DND-41 (cell line): ENCODE measurements at regions not wholly inside any gene's neighbourhood (a gene's known extent, or its start where the extent isn't known, plus 50 kb on each side); places are given as distances from the start of the nearest gene placed in this dataset.

Experiments
- ATAC-seq: fragments of 200-7000 bp; cut with Tn5 transposase; 3 replicates; pipeline ENCODE4 v1.9.1; 2021; ENCODE audit warnings: low read depth; ENCODE audit not compliant: insufficient read depth
- DNase-seq: peaks from one replicate; pipeline ENCODE4 v3.0.0-alpha.2; 2020
- H2AFZ ChIP-seq: 2 replicates; pipeline ENCODE4 v1.6.0; 2012; ENCODE audit warnings: low read depth, low read length
- H3K27ac ChIP-seq: 2 replicates; pipeline ENCODE4 v1.5.1; 2012; ENCODE audit warnings: low read length, inconsistent platforms
- H3K27me3 ChIP-seq: fragments of 200-600 bp; sonication (generic); 2 replicates; pipeline ENCODE4 v1.6.0; 2012; ENCODE audit warnings: low read length, mild to moderate bottlenecking, inconsistent platforms; ENCODE audit not compliant: insufficient read depth, poor library complexity
- H3K36me3 ChIP-seq: 2 replicates; pipeline ENCODE4 v1.5.1; 2012; ENCODE audit warnings: low read length, inconsistent platforms; ENCODE audit not compliant: insufficient read depth
- H3K4me1 ChIP-seq: 2 replicates; pipeline ENCODE4 v1.5.1; 2012; ENCODE audit warnings: mild to moderate bottlenecking, low read length; ENCODE audit not compliant: insufficient read depth
- H3K4me2 ChIP-seq: 2 replicates; pipeline ENCODE4 v1.6.0; 2012; ENCODE audit warnings: mild to moderate bottlenecking, moderate library complexity, low read length, inconsistent platforms; ENCODE audit not compliant: insufficient read depth
- H3K4me3 ChIP-seq, 2 experiments: fragments of 200-600 bp in 1 of 2; shearing (Covaris generic) in 1 of 2; 2 replicates each; pipeline ENCODE4 v1.5.1; 2012 to 2016; ENCODE audit warnings: inconsistent platforms in 2 of 2, low read length in 2 of 2, mild to moderate bottlenecking in 2 of 2, low read depth in 1 of 2, moderate library complexity in 1 of 2
- H3K79me2 ChIP-seq: 2 replicates; pipeline ENCODE4 v1.6.0; 2012; ENCODE audit warnings: low read length, inconsistent platforms; ENCODE audit not compliant: insufficient read depth
- H3K9ac ChIP-seq: 2 replicates; pipeline ENCODE4 v1.6.0; 2012; ENCODE audit warnings: low read depth, mild to moderate bottlenecking, inconsistent platforms, low read length, moderate library complexity
- H3K9me3 ChIP-seq: 2 replicates; pipeline ENCODE4 v1.5.1; 2012; ENCODE audit warnings: low read length, moderate library complexity, mild to moderate bottlenecking, inconsistent platforms; ENCODE audit not compliant: insufficient read depth, severe bottlenecking
- H4K20me1 ChIP-seq: 2 replicates; pipeline ENCODE4 v1.6.0; 2012; ENCODE audit warnings: low read length; ENCODE audit not compliant: insufficient read depth
- CTCF ChIP-seq: IDR thresholded peaks from 2 replicates; pipeline ENCODE4 v1.5.1; 2012; ENCODE audit warnings: borderline replicate concordance, low read length, moderate library complexity, mild to moderate bottlenecking; ENCODE audit not compliant: poor library complexity, severe bottlenecking; ENCODE audit errors: extremely low read depth
- EZH2 ChIP-seq: IDR thresholded peaks from 3 replicates; pipeline ENCODE4 v1.6.1; 2012; ENCODE audit warnings: borderline replicate concordance, low read depth, mild to moderate bottlenecking, moderate library complexity, low read length, inconsistent platforms; ENCODE audit not compliant: severe bottlenecking

- H3K27ac ChIP-seq = no peak overlapping the region
- H3K9ac ChIP-seq = no peak overlapping the region
- no peaks in the 10 kb centered on the region for H3K9me3 ChIP-seq
- H4K20me1 ChIP-seq = no peaks in the 10 kb centered on the region
- H3K27me3 ChIP-seq = no peaks in the 10 kb centered on the region
- no peak for DNase-seq
- H3K4me2 ChIP-seq = no peak overlapping the region
- TF ChIP-seq EZH2 (no peak), CTCF (no peak)
- no peak overlapping the region for H2AFZ ChIP-seq
- ATAC-seq = no peak
- no peak overlapping the region for H3K4me3 ChIP-seq
- H3K79me2 ChIP-seq = no peaks in the 10 kb centered on the region
- H3K36me3 ChIP-seq = no peaks in the 10 kb centered on the region
- H3K4me1 ChIP-seq = no peaks in the 10 kb centered on the region
These were observed 272.5 kb upstream of the CWC22 start for GRCh38 chr2:180279581-180279980.

DNA sequence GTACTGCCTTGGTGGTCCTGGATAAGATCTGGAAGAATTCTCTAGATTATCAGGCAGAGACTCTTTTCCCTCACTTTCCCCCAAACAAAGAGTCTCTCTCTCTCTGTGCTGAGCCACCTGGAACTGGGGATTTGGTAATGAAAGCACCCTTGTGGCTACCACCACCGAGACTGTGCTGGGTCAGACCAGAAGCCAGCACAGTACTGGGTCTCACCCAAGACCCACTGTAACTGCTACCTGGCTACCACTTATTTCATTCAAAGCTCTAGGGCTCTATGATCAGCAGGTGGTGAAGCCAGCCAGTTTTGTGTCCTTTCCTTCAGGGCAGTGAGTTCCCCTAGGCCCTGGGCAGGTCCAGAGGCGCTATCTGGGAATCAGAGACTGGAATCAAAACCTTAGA lies 269.6 kb upstream of the CWC22 start:
- no peak overlapping the region for H3K4me2 ChIP-seq
- DNase-seq (no peak), ATAC-seq (no peak)
- no peak overlapping the region for H3K9ac ChIP-seq
- H3K9me3 ChIP-seq = no peaks in the 10 kb centered on the region
- H3K4me3 ChIP-seq = no peak overlapping the region
- TF ChIP-seq CTCF (no peak), EZH2 (no peak)
- H4K20me1 ChIP-seq = no peaks in the 10 kb centered on the region
- H3K27ac ChIP-seq = no peak overlapping the region
- no peaks in the 10 kb centered on the region for H3K79me2 ChIP-seq
- H3K36me3 ChIP-seq = no peaks in the 10 kb centered on the region
- no peak overlapping the region for H2AFZ ChIP-seq
- H3K27me3 ChIP-seq = no peaks in the 10 kb centered on the region
- H3K4me1 ChIP-seq = no peaks in the 10 kb centered on the region

DNA sequence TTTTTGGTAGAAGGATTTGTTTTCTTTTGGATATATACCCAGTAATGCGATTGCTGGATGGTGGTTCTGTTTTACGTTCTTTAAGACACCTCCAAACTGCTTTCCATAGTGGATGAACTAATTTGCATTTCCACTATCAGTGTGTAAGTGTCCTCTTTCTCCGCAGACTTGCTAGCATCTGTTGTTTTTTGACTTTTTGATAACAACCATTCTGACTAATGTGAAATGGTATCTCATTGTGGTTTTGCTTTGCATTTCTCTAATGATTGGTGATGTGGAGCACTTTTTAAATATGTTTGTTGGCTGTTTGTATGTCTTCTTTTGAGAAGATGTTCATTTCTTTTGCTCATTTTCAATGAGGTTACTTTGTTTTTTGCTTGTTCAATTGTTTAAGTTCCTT lies 260.9 kb upstream of the CWC22 start:
- no peaks in the 10 kb centered on the region for H3K27me3 ChIP-seq
- no peak overlapping the region for H2AFZ ChIP-seq
- ATAC-seq = no peak

More for the DNA sequence above, 260.9 kb upstream of the CWC22 start:
- no peak overlapping the region for H3K4me3 ChIP-seq
- no peaks in the 10 kb centered on the region for H3K4me1 ChIP-seq
- H3K79me2 ChIP-seq = no peaks in the 10 kb centered on the region
- H3K27ac ChIP-seq = no peak overlapping the region
- H4K20me1 ChIP-seq = no peaks in the 10 kb centered on the region
- H3K9me3 ChIP-seq = no peaks in the 10 kb centered on the region
- no peak overlapping the region for H3K9ac ChIP-seq
- TF ChIP-seq EZH2 = no peak
- no peak for TF ChIP-seq CTCF
- no peak for DNase-seq
- H3K36me3 ChIP-seq = no peaks in the 10 kb centered on the region
- no peak overlapping the region for H3K4me2 ChIP-seq
